ENCODE measurements at regions not wholly inside any gene's neighbourhood (a gene's known extent, or its start where the extent isn't known, plus 50 kb on each side); places are given as distances from the start of the nearest gene placed in this dataset.

GRCh38 chr10:29127037-29127700 lies 161.7 kb upstream of the LYZL1 start:
- Mint-ChIP-seq H3K27ac (no peak overlapping the region), H3K9me3 (peaks cover 4% of the 10 kb centered on the region; the same call in 1 of the 2 replicates), H3K4me3 (no peak overlapping the region), H3K27me3 (ENCODE audit: insufficient read depth) (peaks cover 22% of the 10 kb centered on the region), H3K36me3 (ENCODE audit: low read depth) (peaks cover 5% of the 10 kb centered on the region; the same call in 1 of the 2 replicates), H3K4me1 (ENCODE audit: low read depth) (peaks cover 6% of the 10 kb centered on the region)
- TF ChIP-seq, protein P1, sequence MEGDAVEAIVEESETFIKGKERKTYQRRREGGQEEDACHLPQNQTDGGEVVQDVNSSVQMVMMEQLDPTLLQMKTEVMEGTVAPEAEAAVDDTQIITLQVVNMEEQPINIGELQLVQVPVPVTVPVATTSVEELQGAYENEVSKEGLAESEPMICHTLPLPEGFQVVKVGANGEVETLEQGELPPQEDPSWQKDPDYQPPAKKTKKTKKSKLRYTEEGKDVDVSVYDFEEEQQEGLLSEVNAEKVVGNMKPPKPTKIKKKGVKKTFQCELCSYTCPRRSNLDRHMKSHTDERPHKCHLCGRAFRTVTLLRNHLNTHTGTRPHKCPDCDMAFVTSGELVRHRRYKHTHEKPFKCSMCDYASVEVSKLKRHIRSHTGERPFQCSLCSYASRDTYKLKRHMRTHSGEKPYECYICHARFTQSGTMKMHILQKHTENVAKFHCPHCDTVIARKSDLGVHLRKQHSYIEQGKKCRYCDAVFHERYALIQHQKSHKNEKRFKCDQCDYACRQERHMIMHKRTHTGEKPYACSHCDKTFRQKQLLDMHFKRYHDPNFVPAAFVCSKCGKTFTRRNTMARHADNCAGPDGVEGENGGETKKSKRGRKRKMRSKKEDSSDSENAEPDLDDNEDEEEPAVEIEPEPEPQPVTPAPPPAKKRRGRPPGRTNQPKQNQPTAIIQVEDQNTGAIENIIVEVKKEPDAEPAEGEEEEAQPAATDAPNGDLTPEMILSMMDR (IDR thresholded peaks at IDR 0.05) = no peak
- no peak for DNase-seq

- Mint-ChIP-seq H3K36me3 (ENCODE audit: low read depth) (peaks cover 5% of the 10 kb centered on the region; the same call in 1 of the 2 replicates), H3K27ac (no peak overlapping the region), H3K9me3 (peaks cover 4% of the 10 kb centered on the region; the same call in 1 of the 2 replicates), H3K4me1 (ENCODE audit: low read depth) (peaks cover 12% of the 10 kb centered on the region), H3K4me3 (no peak overlapping the region), H3K27me3 (ENCODE audit: insufficient read depth) (peaks cover 19% of the 10 kb centered on the region)
- TF ChIP-seq, protein P1 (IDR thresholded peaks at IDR 0.05) = no peak
- DNase-seq = no peak
These were observed 161.1 kb upstream of the LYZL1 start for GRCh38 chr10:29127731-29128130.

DNA sequence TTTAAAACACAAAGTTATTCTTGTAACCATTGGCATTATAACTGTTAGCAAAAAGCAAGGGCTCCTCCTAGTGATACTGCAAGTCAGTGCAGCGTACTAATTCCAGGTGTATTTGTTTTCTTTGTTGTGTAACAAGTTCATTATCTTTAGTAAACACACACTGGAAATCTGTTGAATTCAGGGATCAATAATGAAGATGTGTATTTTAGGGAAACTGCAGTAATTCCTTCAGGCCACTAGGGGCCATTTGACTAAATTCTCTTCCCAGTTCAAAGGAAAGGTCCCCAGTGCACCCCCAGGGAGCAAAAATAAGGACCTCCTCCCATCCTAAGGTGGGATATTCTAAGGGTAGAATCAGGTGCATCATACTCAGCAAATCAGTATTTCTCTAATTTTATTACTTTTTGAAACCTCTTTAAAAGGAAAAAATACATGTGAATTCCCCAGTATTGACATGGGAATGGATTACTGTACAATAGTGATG lies 158.6 kb upstream of the LYZL1 start:
- Mint-ChIP-seq H3K36me3 (ENCODE audit: low read depth) (no peaks in the 10 kb centered on the region), H3K9me3 (no peaks in the 10 kb centered on the region), H3K27me3 (ENCODE audit: insufficient read depth) (peaks cover 19% of the 10 kb centered on the region), H3K4me3 (no peak overlapping the region), H3K4me1 (ENCODE audit: low read depth) (peaks cover 25% of the 10 kb centered on the region), H3K27ac (no peak overlapping the region)
- DNase-seq = peak; percentile 8
- TF ChIP-seq, protein P1 (IDR thresholded peaks at IDR 0.05) = peak; percentile 86

DNA sequence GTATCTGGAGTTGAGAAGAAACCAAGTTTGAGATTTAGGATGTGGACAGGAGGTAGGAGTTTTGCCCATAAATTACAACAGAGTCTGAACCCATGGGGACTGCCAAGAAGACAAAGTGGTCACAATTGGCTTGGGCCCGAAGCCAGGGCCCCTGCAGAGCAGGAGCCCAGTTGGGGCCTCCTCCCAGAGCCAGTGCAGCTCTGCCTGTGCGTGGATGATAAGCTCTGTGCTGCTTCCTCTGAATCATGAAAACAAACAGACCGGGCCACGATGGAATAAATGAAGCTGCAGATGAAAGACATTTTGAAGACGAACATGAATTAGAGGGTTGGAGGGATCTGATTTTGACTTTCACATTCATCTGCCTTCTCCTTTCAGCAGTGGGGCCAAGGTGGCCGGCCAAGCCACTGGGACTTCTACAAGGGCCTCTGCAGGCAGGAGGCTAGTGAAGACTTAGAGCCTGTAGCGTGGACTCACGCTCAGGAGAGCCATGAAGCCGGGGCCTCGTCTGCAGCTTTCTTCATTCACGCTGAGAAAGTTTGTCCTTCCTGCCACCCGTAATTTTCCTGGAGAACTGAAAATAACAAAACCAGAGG lies 156.8 kb upstream of the LYZL1 start:
- Mint-ChIP-seq H3K36me3 (ENCODE audit: low read depth) (no peaks in the 10 kb centered on the region), H3K9me3 (no peaks in the 10 kb centered on the region), H3K27ac (peak overlapping the region; percentile 66), H3K4me1 (ENCODE audit: low read depth) (peaks cover 25% of the 10 kb centered on the region), H3K4me3 (peak overlapping the region; percentile 66), H3K27me3 (ENCODE audit: insufficient read depth) (peaks cover 11% of the 10 kb centered on the region)
- DNase-seq = no peak
- TF ChIP-seq, protein P1 (IDR thresholded peaks at IDR 0.05) = no peak

DNA sequence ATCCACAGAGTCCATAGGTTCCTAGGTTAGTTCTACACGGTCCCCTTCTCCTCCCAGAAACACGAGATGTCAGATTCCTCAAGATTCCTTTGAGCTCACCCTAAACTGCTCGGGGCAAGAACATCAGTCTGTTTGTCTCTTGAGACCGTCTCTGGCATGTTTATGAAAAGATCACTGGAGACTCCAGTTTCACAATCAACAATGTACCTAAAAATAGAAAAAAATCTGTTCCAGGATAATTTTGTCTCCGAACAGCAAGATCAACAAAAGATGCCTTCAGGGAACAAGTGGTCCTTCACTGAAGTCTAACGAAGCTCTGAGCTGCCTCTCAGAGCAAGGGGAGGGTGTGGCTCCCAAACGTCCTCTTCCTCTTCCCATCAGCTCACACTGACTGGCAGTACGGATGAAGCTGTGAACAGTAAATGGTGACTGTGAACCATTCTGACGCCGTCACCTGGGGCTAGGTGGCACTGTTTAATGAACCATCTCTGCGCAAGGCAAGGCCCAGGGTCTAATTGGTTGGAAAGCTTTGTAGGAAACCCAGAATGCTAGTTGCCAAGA lies 156.2 kb upstream of the LYZL1 start:
- Mint-ChIP-seq H3K27me3 (ENCODE audit: insufficient read depth) (peaks cover 10% of the 10 kb centered on the region; the same call in 1 of the 2 replicates), H3K9me3 (no peaks in the 10 kb centered on the region), H3K4me1 (ENCODE audit: low read depth) (peaks cover 25% of the 10 kb centered on the region), H3K27ac (peak overlapping the region; percentile 66), H3K4me3 (peak overlapping the region; percentile 66), H3K36me3 (ENCODE audit: low read depth) (no peaks in the 10 kb centered on the region)
- TF ChIP-seq, protein P1 (IDR thresholded peaks at IDR 0.05) = 0 out of 2 replicates have a peak, but pooled peaks have one; percentile 12
- peak; percentile 40 for DNase-seq

Data from HFFc6 (cell line).